ENCODE measurements at regions not wholly inside any gene's neighbourhood (a gene's known extent, or its start where the extent isn't known, plus 50 kb on each side); places are given as distances from the start of the nearest gene placed in this dataset.

- no peak overlapping the region for H3K4me3 ChIP-seq (ENCODE audit: low read length in 3 of 3)
- H3K27ac ChIP-seq (ENCODE audit: low read depth, low read length): no peak overlapping the region
- H3K9me3 ChIP-seq (ENCODE audit: control insufficient read depth in 3 of 3, low read length in 3 of 3): no peaks in the 10 kb centered on the region
- no peaks in the 10 kb centered on the region for H3K27me3 ChIP-seq (ENCODE audit: control insufficient read depth in 3 of 3, insufficient read depth in 3 of 3, low read length in 3 of 3)
- H3K9ac ChIP-seq (ENCODE audit: low read depth in 1 of 3, low read length in 3 of 3): no peak overlapping the region
- peaks cover 18 to 26% (median 22%) of the 10 kb centered on the region in 3 donors for H3K4me1 ChIP-seq (ENCODE audit: control insufficient read depth in 3 of 3, insufficient read depth in 3 of 3, low read length in 3 of 3)
- H3K36me3 ChIP-seq (ENCODE audit: control insufficient read depth in 3 of 3, insufficient read depth in 3 of 3, low read length in 3 of 3): no peaks in the 10 kb centered on the region
These were observed 74.1 kb upstream of the RPS23 start for GRCh38 chr5:82352146-82352791.

DNA sequence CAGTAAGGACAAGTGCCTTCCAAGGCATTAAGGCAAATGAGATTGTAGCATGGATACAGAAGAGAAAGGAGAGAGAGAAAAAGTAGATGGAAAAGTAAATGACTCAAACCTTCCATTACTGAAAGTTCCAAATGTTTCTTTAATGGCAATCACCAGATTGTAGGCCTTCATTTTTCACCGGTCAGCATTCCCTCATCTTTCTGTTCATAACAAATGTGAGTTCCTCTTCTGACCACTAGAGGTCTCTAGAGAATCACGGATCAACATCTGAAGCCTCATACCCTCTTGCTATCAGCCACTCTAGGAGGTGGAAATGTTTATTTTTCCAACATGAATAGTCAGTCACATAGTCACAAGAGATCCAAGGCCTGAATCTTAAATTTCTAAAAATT lies 73.6 kb upstream of the RPS23 start:
- H3K27ac ChIP-seq (ENCODE audit: low read depth, low read length): no peak overlapping the region
- no peak overlapping the region for H3K4me3 ChIP-seq (ENCODE audit: low read length in 3 of 3)
- H3K27me3 ChIP-seq (ENCODE audit: control insufficient read depth in 3 of 3, insufficient read depth in 3 of 3, low read length in 3 of 3): no peaks in the 10 kb centered on the region
- no peak overlapping the region for H3K9ac ChIP-seq (ENCODE audit: low read depth in 1 of 3, low read length in 3 of 3)
- no peaks in the 10 kb centered on the region for H3K36me3 ChIP-seq (ENCODE audit: control insufficient read depth in 3 of 3, insufficient read depth in 3 of 3, low read length in 3 of 3)
- no peaks in the 10 kb centered on the region for H3K9me3 ChIP-seq (ENCODE audit: control insufficient read depth in 3 of 3, low read length in 3 of 3)
- H3K4me1 ChIP-seq (ENCODE audit: control insufficient read depth in 3 of 3, insufficient read depth in 3 of 3, low read length in 3 of 3): peaks cover 24 to 28% (median 27%) of the 10 kb centered on the region in 3 donors

- no peak overlapping the region for H3K4me3 ChIP-seq (ENCODE audit: low read length in 3 of 3)
- no peaks in the 10 kb centered on the region for H3K9me3 ChIP-seq (ENCODE audit: control insufficient read depth in 3 of 3, low read length in 3 of 3)
- H3K9ac ChIP-seq (ENCODE audit: low read depth in 1 of 3, low read length in 3 of 3): no peak overlapping the region
- peaks cover 27 to 32% (median 31%) of the 10 kb centered on the region in 3 donors for H3K4me1 ChIP-seq (ENCODE audit: control insufficient read depth in 3 of 3, insufficient read depth in 3 of 3, low read length in 3 of 3)
- no peaks in the 10 kb centered on the region for H3K27me3 ChIP-seq (ENCODE audit: control insufficient read depth in 3 of 3, insufficient read depth in 3 of 3, low read length in 3 of 3)
- H3K27ac ChIP-seq (ENCODE audit: low read depth, low read length): no peak overlapping the region
- H3K36me3 ChIP-seq (ENCODE audit: control insufficient read depth in 3 of 3, insufficient read depth in 3 of 3, low read length in 3 of 3): no peaks in the 10 kb centered on the region
These were observed 73.1 kb upstream of the RPS23 start for GRCh38 chr5:82351297-82351696.

- H3K4me1 ChIP-seq (ENCODE audit: control insufficient read depth in 3 of 3, insufficient read depth in 3 of 3, low read length in 3 of 3): peaks cover 27 to 32% (median 27%) of the 10 kb centered on the region in 3 donors
These were observed 71.5 kb upstream of the RPS23 start for GRCh38 chr5:82349652-82350051.

GRCh38 chr5:82348784-82349425 lies 70.8 kb upstream of the RPS23 start:
- Histone ChIP-seq H3K9me3 (ENCODE audit: control insufficient read depth in 3 of 3, low read length in 3 of 3) (no peaks in the 10 kb centered on the region), H3K4me1 (ENCODE audit: control insufficient read depth in 3 of 3, insufficient read depth in 3 of 3, low read length in 3 of 3) (peaks cover 27 to 32% (median 27%) of the 10 kb centered on the region in 3 donors), H3K27me3 (ENCODE audit: control insufficient read depth in 3 of 3, insufficient read depth in 3 of 3, low read length in 3 of 3) (no peaks in the 10 kb centered on the region), H3K27ac (ENCODE audit: low read depth, low read length) (no peak overlapping the region), H3K9ac (ENCODE audit: low read depth in 1 of 3, low read length in 3 of 3) (peak overlapping the region in 2 of 3 donors; percentile 27 to 40), H3K36me3 (ENCODE audit: control insufficient read depth in 3 of 3, insufficient read depth in 3 of 3, low read length in 3 of 3) (no peaks in the 10 kb centered on the region), H3K4me3 (ENCODE audit: low read length in 3 of 3) (no peak overlapping the region)

More at GRCh38 chr5:82349652-82350051, 71.5 kb upstream of the RPS23 start:
- no peaks in the 10 kb centered on the region for H3K9me3 ChIP-seq (ENCODE audit: control insufficient read depth in 3 of 3, low read length in 3 of 3)
- H3K4me3 ChIP-seq (ENCODE audit: low read length in 3 of 3): no peak overlapping the region
- H3K27ac ChIP-seq (ENCODE audit: low read depth, low read length): no peak overlapping the region
- no peak overlapping the region for H3K9ac ChIP-seq (ENCODE audit: low read depth in 1 of 3, low read length in 3 of 3)
- no peaks in the 10 kb centered on the region for H3K36me3 ChIP-seq (ENCODE audit: control insufficient read depth in 3 of 3, insufficient read depth in 3 of 3, low read length in 3 of 3)
- no peaks in the 10 kb centered on the region for H3K27me3 ChIP-seq (ENCODE audit: control insufficient read depth in 3 of 3, insufficient read depth in 3 of 3, low read length in 3 of 3)

DNA sequence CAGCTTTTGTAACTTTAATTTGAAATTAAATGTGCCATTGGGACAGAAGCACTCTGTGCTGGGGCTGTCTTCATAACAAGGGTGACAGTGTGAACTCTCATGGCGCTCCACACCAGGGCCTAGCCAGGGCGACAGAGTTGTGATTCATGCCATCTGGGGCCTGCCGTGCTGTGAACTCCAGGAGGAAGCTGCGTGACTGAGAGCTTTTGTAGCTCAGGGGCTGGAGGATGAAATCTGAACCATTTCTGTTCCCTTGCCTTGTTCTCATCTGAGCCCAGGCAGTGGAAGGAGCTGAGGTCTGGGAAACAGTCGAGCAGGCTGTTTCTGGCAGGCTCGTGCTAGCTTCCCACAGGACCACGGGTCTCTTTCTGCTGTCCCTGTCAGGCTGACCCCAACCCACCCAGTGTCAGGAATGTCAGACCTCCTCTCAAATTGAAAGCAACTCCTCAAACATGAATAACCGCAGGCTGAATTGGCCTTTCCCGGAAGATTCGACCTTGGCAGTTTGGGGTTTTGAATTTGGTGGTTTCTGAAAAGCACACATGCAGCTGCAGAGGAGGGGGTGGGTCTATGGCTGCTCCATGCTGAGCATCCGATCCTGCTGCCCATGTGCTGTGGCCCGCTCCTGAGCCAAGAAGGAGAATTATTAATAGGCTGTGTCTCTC lies 69.2 kb upstream of the RPS23 start:
- no peaks in the 10 kb centered on the region for H3K36me3 ChIP-seq (ENCODE audit: control insufficient read depth in 3 of 3, insufficient read depth in 3 of 3, low read length in 3 of 3)
- H3K4me1 ChIP-seq (ENCODE audit: control insufficient read depth in 3 of 3, insufficient read depth in 3 of 3, low read length in 3 of 3): peaks cover 25 to 29% (median 27%) of the 10 kb centered on the region in 3 donors
- H3K9ac ChIP-seq (ENCODE audit: low read depth in 1 of 3, low read length in 3 of 3): peak overlapping the region in 1 of 3 donors; percentile 68
- no peaks in the 10 kb centered on the region for H3K9me3 ChIP-seq (ENCODE audit: control insufficient read depth in 3 of 3, low read length in 3 of 3)
- H3K27ac ChIP-seq (ENCODE audit: low read depth, low read length): peak overlapping the region; percentile 54
- H3K27me3 ChIP-seq (ENCODE audit: control insufficient read depth in 3 of 3, insufficient read depth in 3 of 3, low read length in 3 of 3): no peaks in the 10 kb centered on the region
- peak overlapping the region in 2 of 3 donors; percentile 9 to 41 for H3K4me3 ChIP-seq (ENCODE audit: low read length in 3 of 3)

GRCh38 chr5:82346399-82347165 lies 68.4 kb upstream of the RPS23 start:
- peak overlapping the region; percentile 54 for H3K27ac ChIP-seq (ENCODE audit: low read depth, low read length)

DNA sequence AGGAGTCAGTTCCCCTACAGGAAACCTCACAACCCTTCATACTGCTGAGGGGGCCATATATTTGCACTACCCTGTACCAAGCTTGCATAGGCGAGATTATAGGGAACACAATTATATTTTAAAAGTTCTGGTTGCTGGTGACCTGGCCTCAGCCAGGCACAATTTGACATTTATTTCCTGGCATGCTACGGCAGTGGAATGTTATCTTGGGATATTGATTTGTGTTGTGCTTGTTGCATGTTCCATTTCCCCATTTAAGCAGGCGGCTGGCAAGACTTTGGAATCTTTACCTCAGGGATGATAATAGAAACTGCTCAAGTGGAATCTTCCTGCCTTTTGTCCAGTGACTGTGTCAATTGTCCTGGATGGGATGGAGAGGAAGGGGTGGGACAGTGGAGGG lies 67.0 kb upstream of the RPS23 start:
- no peaks in the 10 kb centered on the region for H3K36me3 ChIP-seq (ENCODE audit: control insufficient read depth in 3 of 3, insufficient read depth in 3 of 3, low read length in 3 of 3)
- no peaks in the 10 kb centered on the region for H3K9me3 ChIP-seq (ENCODE audit: control insufficient read depth in 3 of 3, low read length in 3 of 3)
- peaks cover 24 to 29% (median 28%) of the 10 kb centered on the region in 3 donors for H3K4me1 ChIP-seq (ENCODE audit: control insufficient read depth in 3 of 3, insufficient read depth in 3 of 3, low read length in 3 of 3)
- no peak overlapping the region for H3K4me3 ChIP-seq (ENCODE audit: low read length in 3 of 3)
- H3K27me3 ChIP-seq (ENCODE audit: control insufficient read depth in 3 of 3, insufficient read depth in 3 of 3, low read length in 3 of 3): no peaks in the 10 kb centered on the region
- H3K27ac ChIP-seq (ENCODE audit: low read depth, low read length): no peak overlapping the region
- no peak overlapping the region for H3K9ac ChIP-seq (ENCODE audit: low read depth in 1 of 3, low read length in 3 of 3)

More at GRCh38 chr5:82346399-82347165, 68.4 kb upstream of the RPS23 start:
- Histone ChIP-seq H3K36me3 (ENCODE audit: control insufficient read depth in 3 of 3, insufficient read depth in 3 of 3, low read length in 3 of 3) (no peaks in the 10 kb centered on the region), H3K4me1 (ENCODE audit: control insufficient read depth in 3 of 3, insufficient read depth in 3 of 3, low read length in 3 of 3) (peaks cover 24 to 29% (median 27%) of the 10 kb centered on the region in 3 donors), H3K9ac (ENCODE audit: low read depth in 1 of 3, low read length in 3 of 3) (no peak overlapping the region), H3K4me3 (ENCODE audit: low read length in 3 of 3) (no peak overlapping the region), H3K27me3 (ENCODE audit: control insufficient read depth in 3 of 3, insufficient read depth in 3 of 3, low read length in 3 of 3) (no peaks in the 10 kb centered on the region), H3K9me3 (ENCODE audit: control insufficient read depth in 3 of 3, low read length in 3 of 3) (no peaks in the 10 kb centered on the region)

- H3K27me3 ChIP-seq (ENCODE audit: control insufficient read depth in 3 of 3, insufficient read depth in 3 of 3, low read length in 3 of 3): no peaks in the 10 kb centered on the region
- H3K9me3 ChIP-seq (ENCODE audit: control insufficient read depth in 3 of 3, low read length in 3 of 3): no peaks in the 10 kb centered on the region
- peaks cover 4 to 10% (median 4%) of the 10 kb centered on the region in 3 donors for H3K4me1 ChIP-seq (ENCODE audit: control insufficient read depth in 3 of 3, insufficient read depth in 3 of 3, low read length in 3 of 3)
- H3K27ac ChIP-seq (ENCODE audit: low read depth, low read length): no peak overlapping the region
- H3K36me3 ChIP-seq (ENCODE audit: control insufficient read depth in 3 of 3, insufficient read depth in 3 of 3, low read length in 3 of 3): no peaks in the 10 kb centered on the region
- H3K9ac ChIP-seq (ENCODE audit: low read depth in 1 of 3, low read length in 3 of 3): no peak overlapping the region
- no peak overlapping the region for H3K4me3 ChIP-seq (ENCODE audit: low read length in 3 of 3)
These were observed 63.2 kb upstream of the RPS23 start for GRCh38 chr5:82341325-82341724.

Data from skeletal muscle tissue (tissue), 3 donors.